H1 (cell line): ENCODE measurements at regions not wholly inside any gene's neighbourhood (a gene's known extent, or its start where the extent isn't known, plus 50 kb on each side); places are given as distances from the start of the nearest gene placed in this dataset.

Experiments
- CTCF ChIA-PET: fragments of 300-600 bp; sonication (Branson Sonifier 250); formaldehyde crosslinking; loops from one replicate; lab custom pipeline; 2021; ENCODE audit not compliant: partially characterized antibody; lab: Charles Lee
- POLR2A ChIA-PET: fragments of 300-600 bp; sonication (Branson Sonifier 250); formaldehyde crosslinking; loops from one replicate; lab custom pipeline; 2021; ENCODE audit warnings: inconsistent platforms; ENCODE audit not compliant: partially characterized antibody; lab: Charles Lee
- DNase-seq, 2 experiments: peaks; one replicate each; pipeline versions ENCODE4 v3.0.0 to v3.0.0-alpha.2; 2010 to 2022; ENCODE audit warnings: low spot score in 2 of 2, low read depth in 1 of 2, mixed read lengths in 1 of 2
- FAIRE-seq: peaks from 2 replicates; lab custom pipeline; 2011; peaks lifted over from hg19 to GRCh38; lab: Jason Lieb, UNC
- H2AFZ ChIP-seq: 2 replicates; pipeline ENCODE4 v1.8.1; 2012; ENCODE audit warnings: low read length, inconsistent platforms
- H2AK5ac ChIP-seq: 2 replicates; pipeline ENCODE4 v1.6.1; 2013; ENCODE audit warnings: low read depth, low read length
- H2BK120ac ChIP-seq: replicated peaks from 2 replicates; pipeline ENCODE3; 2013; ENCODE audit warnings: low read depth, low read length, inconsistent platforms
- H2BK12ac ChIP-seq: 2 replicates; pipeline ENCODE4 v1.6.1; 2013; ENCODE audit warnings: low read depth, low read length
- H2BK15ac ChIP-seq: 2 replicates; pipeline ENCODE4 v1.6.1; 2013; ENCODE audit warnings: low read length
- H2BK20ac ChIP-seq: 2 replicates; pipeline ENCODE4 v1.6.1; 2013; ENCODE audit warnings: low read length
- H2BK5ac ChIP-seq: 2 replicates; pipeline ENCODE4 v1.6.1; 2013; ENCODE audit warnings: low read depth, low read length
- H3K14ac ChIP-seq: 2 replicates; pipeline ENCODE4 v1.6.1; 2013; ENCODE audit warnings: inconsistent platforms; ENCODE audit not compliant: insufficient read length
- H3K18ac ChIP-seq: 2 replicates; pipeline ENCODE4 v1.6.1; 2013; ENCODE audit warnings: low read length; ENCODE audit errors: extremely low read depth
- H3K23ac ChIP-seq: 2 replicates; pipeline ENCODE4 v1.6.1; 2013; ENCODE audit warnings: inconsistent platforms; ENCODE audit not compliant: insufficient read length
- H3K23me2 ChIP-seq: 2 replicates; pipeline ENCODE4 v1.6.1; 2013; ENCODE audit warnings: low read depth, low read length
- H3K27ac ChIP-seq: 2 replicates; pipeline ENCODE4 v1.6.1; 2011; ENCODE audit warnings: low read depth, low read length, inconsistent platforms
- H3K27me3 ChIP-seq, 4 experiments: replicated peaks in 1 of 4; 1 replicate in 1 of 4; 2 replicates in 3 of 4; pipeline versions ENCODE4 v1.6.1 to v1.8.1; 2011 to 2013; ENCODE audit warnings: low read length in 3 of 4, mild to moderate bottlenecking in 3 of 4, inconsistent platforms in 2 of 4, mixed read lengths in 2 of 4, moderate library complexity in 1 of 4; ENCODE audit not compliant: control insufficient read depth in 3 of 4, insufficient read depth in 3 of 4; ENCODE audit errors: extremely low read depth in 1 of 4
- H3K36me3 ChIP-seq, 4 experiments: 2 replicates each; pipeline versions ENCODE4 v1.6.1 to v1.8.1; 2011 to 2013; ENCODE audit warnings: mild to moderate bottlenecking in 4 of 4, low read length in 3 of 4, moderate library complexity in 2 of 4, control low read depth in 1 of 4, inconsistent platforms in 1 of 4; ENCODE audit not compliant: insufficient read depth in 4 of 4, control insufficient read depth in 2 of 4
- H3K4ac ChIP-seq: replicated peaks from 2 replicates; pipeline ENCODE3; 2013; ENCODE audit warnings: low read length, low read depth, mixed read lengths, inconsistent platforms; ENCODE audit not compliant: insufficient read length
- H3K4me1 ChIP-seq, 4 experiments: replicated peaks in 1 of 4; 1 replicate in 1 of 4; 2 replicates in 3 of 4; pipeline versions ENCODE4 v1.6.1 to v1.8.1; 2011 to 2013; ENCODE audit warnings: low read length in 3 of 4, inconsistent platforms in 2 of 4, mixed read lengths in 1 of 4; ENCODE audit not compliant: insufficient read depth in 4 of 4, control insufficient read depth in 3 of 4
- H3K4me2 ChIP-seq, 2 experiments: 2 replicates each; pipeline versions ENCODE4 v1.6.1 to v1.8.1; 2011 to 2013; ENCODE audit warnings: low read depth in 2 of 2, low read length in 2 of 2, control low read depth in 1 of 2, inconsistent platforms in 1 of 2, mild to moderate bottlenecking in 1 of 2; ENCODE audit not compliant: insufficient read depth in 1 of 2
- H3K4me3 ChIP-seq, 4 experiments: fragments of 200-600, 300-600 bp in 1 of 4; sonication (generic), shearing (Covaris generic), sonication (Bioruptor Twin) in 1 of 4; 2 replicates each; pipeline versions ENCODE4 v1.5.1 to v1.8.1; 2011 to 2016; ENCODE audit warnings: low read length in 4 of 4, low read depth in 3 of 4, control low read depth in 2 of 4, inconsistent platforms in 2 of 4, mild to moderate bottlenecking in 2 of 4, mixed read lengths in 1 of 4, moderate library complexity in 1 of 4; ENCODE audit not compliant: insufficient read depth in 2 of 4; ENCODE audit errors: extremely low read depth in 1 of 4
- H3K56ac ChIP-seq: replicated peaks from 2 replicates; pipeline ENCODE3; 2013; ENCODE audit warnings: low read depth, mild to moderate bottlenecking, mixed read lengths, low read length, inconsistent platforms; ENCODE audit not compliant: insufficient read length
- H3K79me1 ChIP-seq: 2 replicates; pipeline ENCODE4 v1.6.1; 2013; ENCODE audit warnings: low read depth, low read length, control low read depth
- H3K79me2 ChIP-seq, 2 experiments: 2 replicates each; pipeline versions ENCODE4 v1.6.1 to v1.8.1; 2012 to 2013; ENCODE audit warnings: low read length in 2 of 2, mild to moderate bottlenecking in 2 of 2, inconsistent platforms in 1 of 2; ENCODE audit not compliant: insufficient read depth in 2 of 2, control insufficient read depth in 1 of 2
- H3K9ac ChIP-seq, 4 experiments: replicated peaks in 1 of 4; 1 replicate in 1 of 4; 2 replicates in 3 of 4; pipeline versions ENCODE4 v1.6.1 to v1.8.1; 2011 to 2013; ENCODE audit warnings: low read depth in 3 of 4, low read length in 3 of 4, control low read depth in 2 of 4, mild to moderate bottlenecking in 2 of 4, moderate library complexity in 2 of 4, inconsistent platforms in 1 of 4; ENCODE audit errors: extremely low read depth in 1 of 4
- H3K9me3 ChIP-seq, 2 experiments: 2 replicates each; pipeline versions ENCODE4 v1.6.1 to v1.8.1; 2012 to 2013; ENCODE audit warnings: mild to moderate bottlenecking in 2 of 2, moderate library complexity in 2 of 2, control low read depth in 1 of 2, inconsistent platforms in 1 of 2, low read depth in 1 of 2, low read length in 1 of 2, mixed read lengths in 1 of 2; ENCODE audit not compliant: insufficient read depth in 2 of 2
- H4K20me1 ChIP-seq, 2 experiments: replicated peaks in 1 of 2; 2 replicates each; pipeline versions ENCODE3 to v1.8.1; 2011 to 2013; ENCODE audit warnings: inconsistent platforms in 2 of 2, low read length in 2 of 2, mild to moderate bottlenecking in 1 of 2; ENCODE audit not compliant: insufficient read depth in 2 of 2, control insufficient read depth in 1 of 2
- H4K5ac ChIP-seq: 2 replicates; pipeline ENCODE4 v1.6.1; 2013; ENCODE audit warnings: low read length, low read depth, mixed read lengths, inconsistent platforms; ENCODE audit not compliant: insufficient read length
- H4K8ac ChIP-seq: 2 replicates; pipeline ENCODE4 v1.8.0; 2013; ENCODE audit warnings: mild to moderate bottlenecking, moderate library complexity, low read length, inconsistent platforms; ENCODE audit not compliant: insufficient read depth; ENCODE audit errors: extremely low read depth
- H4K91ac ChIP-seq: replicated peaks from 2 replicates; pipeline ENCODE3; 2013; ENCODE audit warnings: low read length, mixed read lengths, inconsistent platforms; ENCODE audit not compliant: insufficient read length
- SUZ12 ChIP-seq: fragments of 200-600 bp; sonication (generic); IDR thresholded peaks from 2 replicates; pipeline ENCODE4 v1.6.1; 2012; ENCODE audit warnings: mild to moderate bottlenecking, inconsistent platforms, low read length, moderate library complexity, mixed read lengths
- TAF7 ChIP-seq: optimal IDR thresholded peaks from 2 replicates; pipeline ENCODE3; 2011; ENCODE audit warnings: low read depth, mild to moderate bottlenecking, inconsistent platforms, low read length, moderate library complexity, borderline replicate concordance
- WGBS, 2 experiments: shearing (Covaris generic) in 1 of 2; methylation state at CpG; one replicate each; pipeline versions ENCODE4 v1.1.6 to v1.1.7; 2013 to 2015; ENCODE audit warnings: low lambda C conversion rate in 2 of 2, mixed read lengths in 2 of 2, inconsistent platforms in 1 of 2, low coverage in 1 of 2, missing lambda C conversion rate in 1 of 2; ENCODE audit not compliant: insufficient replicate concordance in 2 of 2, insufficient coverage in 1 of 2, insufficient read length in 1 of 2; ENCODE audit errors: extremely low coverage in 1 of 2, missing lambda C conversion rate in 1 of 2; 5-methylcytosine and 5-hydroxymethylcytosine counted together

- no peak overlapping the region for H3K9ac ChIP-seq
- no peak overlapping the region for H2AK5ac ChIP-seq
- H3K4me1 ChIP-seq = no peaks in the 10 kb centered on the region
- no peak overlapping the region for H3K56ac ChIP-seq
- H2BK12ac ChIP-seq = no peak overlapping the region
- whole genome bisulfite sequencing, 2 experiments = 95% methylated on average over 3 of the region's 3 CpGs; no CpG with 5 or more reads in 1 of the 2 experiments
- H3K36me3 ChIP-seq = no peaks in the 10 kb centered on the region
- H3K27me3 ChIP-seq = no peaks in the 10 kb centered on the region
- H3K23ac ChIP-seq = no peak overlapping the region
- H3K14ac ChIP-seq = no peak overlapping the region
- H4K8ac ChIP-seq = no peak overlapping the region
- no peaks in the 10 kb centered on the region for H3K79me1 ChIP-seq
- no peaks in the 10 kb centered on the region for H3K9me3 ChIP-seq
- no peak overlapping the region for H3K27ac ChIP-seq
- no peak overlapping the region for H3K18ac ChIP-seq
- H3K4ac ChIP-seq = no peak overlapping the region
- POLR2A ChIA-PET = no interaction called here
- no peak overlapping the region for H2BK15ac ChIP-seq
- no peak for TF ChIP-seq TAF7
- no peak for TF ChIP-seq SUZ12
- no peak overlapping the region for H2BK120ac ChIP-seq
- no peaks in the 10 kb centered on the region for H3K23me2 ChIP-seq
- DNase-seq = no peak
- no peak for FAIRE-seq
- H4K20me1 ChIP-seq = no peaks in the 10 kb centered on the region
- H3K79me2 ChIP-seq = no peaks in the 10 kb centered on the region
- no peak overlapping the region for H2BK20ac ChIP-seq
- H4K91ac ChIP-seq = no peak overlapping the region
- H4K5ac ChIP-seq = no peak overlapping the region
- H2BK5ac ChIP-seq = no peak overlapping the region
- no peak overlapping the region for H2AFZ ChIP-seq
- no peak overlapping the region for H3K4me3 ChIP-seq
- no peak overlapping the region for H3K4me2 ChIP-seq
- CTCF ChIA-PET = interaction anchor here (2.4 kb wide), 1 partner anchor 25 kb away, joined by 7 read pairs; no protein-coding TSS in a partner anchor
These were observed 563.2 kb downstream of the GBE1 start for GRCh38 chr3:81198216-81198615.
